Testis (tissue), 2 donors: ENCODE measurements at regions not wholly inside any gene's neighbourhood (a gene's known extent, or its start where the extent isn't known, plus 50 kb on each side); places are given as distances from the start of the nearest gene placed in this dataset.

ENCODE experiments used
- DNase-seq: peaks from one replicate; pipeline ENCODE4 v3.0.0-alpha.2; 2019
- H3K27ac ChIP-seq, 2 donors: fragments of 200-600 bp; sonication (generic); one replicate each; pipeline ENCODE4 v1.5.1; 2019
- H3K27me3 ChIP-seq: fragments of 200-600 bp; sonication (generic); one replicate; pipeline ENCODE4 v1.5.1; 2019
- H3K36me3 ChIP-seq: fragments of 200-600 bp; sonication (generic); one replicate; pipeline ENCODE4 v1.5.1; 2017; ENCODE audit warnings: low read depth; ENCODE audit errors: missing control alignments
- H3K4me1 ChIP-seq: fragments of 200-600 bp; sonication (generic); one replicate; pipeline ENCODE4 v1.5.1; 2019
- H3K4me3 ChIP-seq, 2 donors: fragments of 200-600 bp; sonication (generic); one replicate each; pipeline ENCODE4 v1.5.1; 2017 to 2019
- H3K9me3 ChIP-seq: fragments of 200-600 bp; sonication (generic); one replicate; pipeline ENCODE4 v1.5.1; 2017
- POLR2A ChIP-seq: fragments of 450-650 bp; IDR thresholded peaks from one replicate; pipeline ENCODE4 v1.6.1; 2017; ENCODE audit warnings: antibody characterized with exemption, mild to moderate bottlenecking, moderate library complexity
- WGBS, 2 donors: methylation state at CpG; one replicate each; pipeline ENCODE4 v1.1.5; 2018; 5-methylcytosine and 5-hydroxymethylcytosine counted together
- intact Hi-C: fragments of 100-400 bp; cut with DNase I; formaldehyde crosslinking; loops from one replicate; pipeline ENCODE4 v1.15.1; 2023; ENCODE audit warnings: low total_unique reads
- TF ChIP-seq, protein P1 (sequence below), 3 experiments: fragments of 450-650 bp in 2 of 3; fragments of 200-600 bp in 1 of 3; sonication (generic) in 1 of 3; IDR thresholded peaks; one replicate each; pipeline ENCODE4 v1.5.1; 2016 to 2019; ENCODE audit warnings: antibody characterized with exemption in 3 of 3, mild to moderate bottlenecking in 2 of 3, moderate library complexity in 1 of 3

DNA sequence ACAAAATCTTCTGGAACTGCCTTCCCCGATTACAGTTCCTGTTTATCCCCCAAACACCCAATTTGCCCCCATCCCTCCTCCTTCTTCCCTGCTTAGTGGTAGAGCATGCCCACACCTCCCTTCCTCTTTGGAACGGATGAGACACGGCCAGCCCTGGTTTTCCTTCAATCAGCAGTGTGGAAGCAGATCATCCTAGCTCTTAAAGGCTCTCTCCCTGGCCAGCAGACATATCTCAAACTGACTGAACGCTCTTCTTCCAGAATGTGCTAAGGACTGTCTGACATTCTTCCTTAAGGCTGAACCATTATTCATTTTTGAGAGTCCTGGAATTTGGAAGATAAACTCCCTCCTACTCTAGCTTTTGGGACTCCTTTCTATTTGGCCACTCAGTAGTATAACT lies 161.1 kb downstream of the TRIML1 start:
- no peak for DNase-seq
- intact Hi-C loops, result no loop called here
- Histone ChIP-seq H3K36me3 (no peaks in the 10 kb centered on the region), H3K27me3 (no peaks in the 10 kb centered on the region), H3K27ac (no peak overlapping the region), H3K4me1 (no peaks in the 10 kb centered on the region), H3K9me3 (no peaks in the 10 kb centered on the region), H3K4me3 (no peak overlapping the region)
- 40 to 55% methylated on average over 4 of the region's 4 CpGs for WGBS, 2 donors
- no peak for TF ChIP-seq POLR2A
- TF ChIP-seq, protein P1, sequence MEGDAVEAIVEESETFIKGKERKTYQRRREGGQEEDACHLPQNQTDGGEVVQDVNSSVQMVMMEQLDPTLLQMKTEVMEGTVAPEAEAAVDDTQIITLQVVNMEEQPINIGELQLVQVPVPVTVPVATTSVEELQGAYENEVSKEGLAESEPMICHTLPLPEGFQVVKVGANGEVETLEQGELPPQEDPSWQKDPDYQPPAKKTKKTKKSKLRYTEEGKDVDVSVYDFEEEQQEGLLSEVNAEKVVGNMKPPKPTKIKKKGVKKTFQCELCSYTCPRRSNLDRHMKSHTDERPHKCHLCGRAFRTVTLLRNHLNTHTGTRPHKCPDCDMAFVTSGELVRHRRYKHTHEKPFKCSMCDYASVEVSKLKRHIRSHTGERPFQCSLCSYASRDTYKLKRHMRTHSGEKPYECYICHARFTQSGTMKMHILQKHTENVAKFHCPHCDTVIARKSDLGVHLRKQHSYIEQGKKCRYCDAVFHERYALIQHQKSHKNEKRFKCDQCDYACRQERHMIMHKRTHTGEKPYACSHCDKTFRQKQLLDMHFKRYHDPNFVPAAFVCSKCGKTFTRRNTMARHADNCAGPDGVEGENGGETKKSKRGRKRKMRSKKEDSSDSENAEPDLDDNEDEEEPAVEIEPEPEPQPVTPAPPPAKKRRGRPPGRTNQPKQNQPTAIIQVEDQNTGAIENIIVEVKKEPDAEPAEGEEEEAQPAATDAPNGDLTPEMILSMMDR (IDR thresholded peaks at IDR 0.05), result no peak

DNA sequence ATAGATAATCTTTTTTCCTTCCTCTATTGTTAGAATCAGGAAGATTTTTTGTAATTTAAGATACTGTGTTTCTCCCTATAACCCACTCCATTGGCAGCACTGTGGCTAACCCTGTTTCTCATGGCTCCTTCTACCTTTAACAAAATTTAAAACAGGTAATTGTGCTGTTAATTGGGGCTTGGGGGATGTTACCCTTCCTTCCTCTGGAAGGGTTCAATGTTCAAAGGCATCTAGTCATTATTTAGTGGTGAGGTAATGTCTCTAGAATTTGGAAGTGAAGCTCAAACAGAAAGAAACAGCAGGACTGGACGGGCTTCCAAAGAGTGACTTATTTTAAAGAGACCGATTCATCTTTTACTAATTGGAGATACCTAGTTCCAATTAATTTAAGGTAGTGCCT lies 166.4 kb downstream of the TRIML1 start:
- Histone ChIP-seq H3K4me3 (no peak overlapping the region), H3K27me3 (no peaks in the 10 kb centered on the region), H3K4me1 (no peaks in the 10 kb centered on the region), H3K36me3 (no peaks in the 10 kb centered on the region), H3K27ac (no peak overlapping the region), H3K9me3 (no peaks in the 10 kb centered on the region)
- WGBS, 2 donors, result 51 to 55% methylated on average over 2 of the region's 2 CpGs
- intact Hi-C loops, result no loop called here
- DNase-seq, result no peak
- TF ChIP-seq, protein P1 (IDR thresholded peaks at IDR 0.05), result no peak
- TF ChIP-seq POLR2A, result no peak

GRCh38 chr4:188307591-188307990 lies 168.3 kb downstream of the TRIML1 start:
- no peaks in the 10 kb centered on the region for H3K9me3 ChIP-seq
- no peaks in the 10 kb centered on the region for H3K36me3 ChIP-seq
- TF ChIP-seq, protein P1 (IDR thresholded peaks at IDR 0.05), result no peak
- no peak for TF ChIP-seq POLR2A
- H3K27ac ChIP-seq, result no peak overlapping the region
- intact Hi-C loops, result no loop called here
- H3K27me3 ChIP-seq, result no peaks in the 10 kb centered on the region
- H3K4me3 ChIP-seq, result no peak overlapping the region
- WGBS, 2 donors, result 68 to 77% methylated on average over 4 of the region's 4 CpGs
- no peak for DNase-seq
- H3K4me1 ChIP-seq, result no peaks in the 10 kb centered on the region

GRCh38 chr4:188308142-188308541 lies 168.9 kb downstream of the TRIML1 start:
- TF ChIP-seq, protein P1 (IDR thresholded peaks at IDR 0.05), result no peak
- no peak for TF ChIP-seq POLR2A
- Histone ChIP-seq H3K27ac (no peak overlapping the region), H3K36me3 (no peaks in the 10 kb centered on the region), H3K4me3 (no peak overlapping the region), H3K27me3 (no peaks in the 10 kb centered on the region), H3K9me3 (no peaks in the 10 kb centered on the region), H3K4me1 (no peaks in the 10 kb centered on the region)
- intact Hi-C loops, result no loop called here
- DNase-seq, result no peak
- 78 to 91% methylated on average over 6 of the region's 6 CpGs for WGBS, 2 donors

DNA sequence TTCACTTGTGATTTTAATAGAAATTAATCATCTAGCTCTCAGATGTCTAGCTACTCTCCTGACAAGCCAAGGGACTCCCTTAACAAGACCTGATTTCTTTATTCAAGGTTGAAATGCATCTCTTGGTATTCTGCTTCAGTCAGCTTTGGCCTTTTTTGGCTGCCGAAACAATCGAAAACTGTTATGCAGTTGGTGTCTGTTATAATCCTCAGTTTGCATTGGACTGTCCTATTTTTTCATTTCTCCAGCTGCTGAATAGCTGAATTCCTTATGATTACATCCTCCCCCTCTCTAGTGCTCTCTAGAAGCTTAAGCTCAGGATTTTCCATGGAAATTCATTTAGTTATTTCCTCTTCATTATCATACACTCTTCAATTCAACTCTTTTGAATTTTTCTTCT lies 177.2 kb downstream of the TRIML1 start:
- Histone ChIP-seq H3K4me3 (no peak overlapping the region), H3K27me3 (no peaks in the 10 kb centered on the region), H3K36me3 (no peaks in the 10 kb centered on the region), H3K27ac (no peak overlapping the region), H3K4me1 (no peaks in the 10 kb centered on the region), H3K9me3 (no peaks in the 10 kb centered on the region)
- intact Hi-C loops, result no loop called here
- DNase-seq, result no peak
- 90 to 92% methylated on average over 2 of the region's 2 CpGs for WGBS, 2 donors
- TF ChIP-seq, protein P1 (IDR thresholded peaks at IDR 0.05), result no peak
- no peak for TF ChIP-seq POLR2A
